HG02885 (cell line): ENCODE measurements at regions not wholly inside any gene's neighbourhood (a gene's known extent, or its start where the extent isn't known, plus 50 kb on each side); places are given as distances from the start of the nearest gene placed in this dataset.

ENCODE experiments used
- ATAC-seq: cut with Tn5 transposase; IDR thresholded peaks from one replicate; pipeline ENCODE4 v1.9.1; 2021; ENCODE audit warnings: mild to moderate bottlenecking; ENCODE audit not compliant: unreplicated experiment, poor library complexity

GRCh38 chr9:26597542-26598149 lies 295.0 kb downstream of the CAAP1 start:
- no peak for ATAC-seq

- no peak for ATAC-seq
These were observed 313.5 kb downstream of the CAAP1 start for GRCh38 chr9:26579056-26579455.

- no peak for ATAC-seq
These were observed 317.6 kb downstream of the CAAP1 start for GRCh38 chr9:26574898-26575440.

GRCh38 chr9:26574256-26574655 lies 318.3 kb downstream of the CAAP1 start:
- no peak for ATAC-seq

- no peak for ATAC-seq
These were observed 324.6 kb downstream of the CAAP1 start for GRCh38 chr9:26567976-26568375.

GRCh38 chr9:26566141-26566540 lies 326.5 kb downstream of the CAAP1 start:
- ATAC-seq: no peak

- ATAC-seq: no peak
These were observed 327.5 kb downstream of the CAAP1 start for GRCh38 chr9:26565118-26565517.

- peak; percentile 15 for ATAC-seq
These were observed 330.3 kb downstream of the CAAP1 start for GRCh38 chr9:26562338-26562737.

- ATAC-seq: peak; percentile 61
These were observed 330.7 kb downstream of the CAAP1 start for GRCh38 chr9:26561928-26562327.

GRCh38 chr9:26559506-26559905 lies 333.1 kb downstream of the CAAP1 start:
- no peak for ATAC-seq

GRCh38 chr9:26551971-26552370 lies 340.6 kb downstream of the CAAP1 start:
- no peak for ATAC-seq

GRCh38 chr9:26551451-26551850 lies 341.2 kb downstream of the CAAP1 start:
- ATAC-seq: no peak

GRCh38 chr9:26548781-26549290 lies 343.8 kb downstream of the CAAP1 start:
- no peak for ATAC-seq

GRCh38 chr9:26539867-26540493 lies 352.6 kb downstream of the CAAP1 start:
- no peak for ATAC-seq

GRCh38 chr9:26537211-26537610 lies 355.4 kb downstream of the CAAP1 start:
- no peak for ATAC-seq

GRCh38 chr9:26535151-26535550 lies 357.5 kb downstream of the CAAP1 start:
- no peak for ATAC-seq

GRCh38 chr9:26530841-26531240 lies 361.8 kb downstream of the CAAP1 start:
- ATAC-seq: no peak

GRCh38 chr9:26527931-26528330 lies 364.7 kb downstream of the CAAP1 start:
- ATAC-seq: no peak

GRCh38 chr9:26524267-26524666 lies 368.3 kb downstream of the CAAP1 start:
- ATAC-seq: no peak

- no peak for ATAC-seq
These were observed 369.0 kb downstream of the CAAP1 start for GRCh38 chr9:26523577-26523976.

GRCh38 chr9:26520141-26520540 lies 372.5 kb downstream of the CAAP1 start:
- ATAC-seq: no peak
